DOHH2 (cell line): ENCODE measurements at regions not wholly inside any gene's neighbourhood (a gene's known extent, or its start where the extent isn't known, plus 50 kb on each side); places are given as distances from the start of the nearest gene placed in this dataset.
"Not testable (repeated sequence)": the region's sequence is repeated elsewhere in the genome, so short reads cannot be mapped to it uniquely, and the experiment has no call there.

Experiments
- H3F3A ChIP-seq: fragments of 200-600 bp; sonication (generic), shearing (Covaris generic); 2 replicates; pipeline ENCODE4 v1.6.0; 2016; ENCODE audit warnings: antibody characterized with exemption, mild to moderate bottlenecking; ENCODE audit not compliant: control insufficient read depth, insufficient read depth
- H3K27ac ChIP-seq: fragments of 200-600 bp; sonication (generic); 2 replicates; pipeline ENCODE4 v1.5.1; 2014; ENCODE audit warnings: low read depth, mild to moderate bottlenecking, low read length, moderate library complexity
- H3K27me3 ChIP-seq: fragments of 200-600 bp; sonication (generic); 2 replicates; pipeline ENCODE4 v1.6.1; 2014; ENCODE audit warnings: mild to moderate bottlenecking, low read length, mixed read lengths; ENCODE audit not compliant: control insufficient read depth
- H3K36me3 ChIP-seq: fragments of 200-600 bp; sonication (generic); 2 replicates; pipeline ENCODE4 v1.6.1; 2014; ENCODE audit warnings: mild to moderate bottlenecking, low read length, moderate library complexity, mixed read lengths; ENCODE audit not compliant: control insufficient read depth
- H3K4me1 ChIP-seq: fragments of 200-600 bp; sonication (generic); 2 replicates; pipeline ENCODE4 v1.6.1; 2014; ENCODE audit warnings: mild to moderate bottlenecking, low read length, mixed read lengths; ENCODE audit not compliant: control insufficient read depth
- H3K4me2 ChIP-seq: fragments of 200-600 bp; sonication (generic); 2 replicates; pipeline ENCODE4 v1.6.0; 2014; ENCODE audit warnings: mild to moderate bottlenecking, low read length, moderate library complexity
- H3K4me3 ChIP-seq: fragments of 200-600 bp; sonication (generic); 2 replicates; pipeline ENCODE4 v1.5.1; 2014; ENCODE audit warnings: mild to moderate bottlenecking, low read length, mixed read lengths
- H3K79me2 ChIP-seq: fragments of 200-600 bp; sonication (generic); 2 replicates; pipeline ENCODE4 v1.6.1; 2014; ENCODE audit warnings: mild to moderate bottlenecking, low read length, mixed read lengths; ENCODE audit not compliant: control insufficient read depth
- H3K9me2 ChIP-seq: fragments of 200-600 bp; sonication (generic); replicated peaks from 2 replicates; pipeline ENCODE4 v1.6.1; 2014; ENCODE audit warnings: mild to moderate bottlenecking, low read length, mixed read lengths; ENCODE audit not compliant: control insufficient read depth
- H3K9me3 ChIP-seq: fragments of 200-600 bp; sonication (generic); 2 replicates; pipeline ENCODE4 v1.6.1; 2014; ENCODE audit warnings: antibody characterized with exemption, low read length, mixed read lengths; ENCODE audit not compliant: control insufficient read depth, insufficient read depth
- H4K20me1 ChIP-seq: fragments of 200-600 bp; sonication (generic); 2 replicates; pipeline ENCODE4 v1.6.0; 2014; ENCODE audit warnings: low read depth, mild to moderate bottlenecking, antibody characterized with exemption, low read length, moderate library complexity; ENCODE audit not compliant: control insufficient read depth, insufficient read depth
- CTCF ChIP-seq: fragments of 200-600 bp; sonication (generic); IDR thresholded peaks from one replicate; pipeline ENCODE4 v1.5.1; 2014; ENCODE audit warnings: antibody characterized with exemption, mild to moderate bottlenecking, low read depth, low read length; ENCODE audit not compliant: poor library complexity, severe bottlenecking
- EZH2phosphoT487 ChIP-seq: fragments of 200-600 bp; sonication (generic); IDR thresholded peaks from 2 replicates; pipeline ENCODE4 v1.6.1; 2017; ENCODE audit warnings: borderline replicate concordance, mild to moderate bottlenecking, antibody characterized with exemption, low read length, moderate library complexity, mixed read lengths

DNA sequence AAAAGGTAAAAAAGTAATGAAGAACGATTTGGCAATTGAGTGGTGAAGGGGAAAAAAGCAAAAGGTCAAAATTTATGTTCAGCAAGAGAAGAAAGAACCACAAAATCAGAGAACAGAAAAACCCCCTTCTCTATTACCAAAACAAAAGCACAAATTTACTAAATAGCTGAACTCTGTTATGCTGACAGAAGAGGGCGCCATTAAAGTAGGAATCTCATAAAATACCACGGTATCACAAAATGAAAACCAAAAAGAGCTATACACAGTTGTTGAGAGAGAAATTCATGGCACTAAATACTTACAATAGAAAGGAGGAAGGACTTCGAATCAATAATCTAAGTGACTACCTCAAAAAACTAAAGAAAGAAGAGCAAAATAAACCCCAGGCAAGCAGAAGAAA is 69.6 kb upstream of the CXorf66 start:
- Histone ChIP-seq H3K79me2 (no peaks in the 10 kb centered on the region), H3K27ac (no peak overlapping the region), H3K9me3 (no peaks in the 10 kb centered on the region), H3K4me1 (no peaks in the 10 kb centered on the region), H3K36me3 (no peaks in the 10 kb centered on the region), H3F3A (no peaks in the 10 kb centered on the region), H3K4me3 (no peak overlapping the region), H4K20me1 (no peaks in the 10 kb centered on the region), H3K27me3 (no peaks in the 10 kb centered on the region), H3K4me2 (no peak overlapping the region), H3K9me2 (no peaks in the 10 kb centered on the region)
- TF ChIP-seq CTCF (peak; percentile 44), EZH2phosphoT487 (no peak)

- H3F3A ChIP-seq: no peaks in the 10 kb centered on the region
- no peak overlapping the region for H3K4me2 ChIP-seq
- no peaks in the 10 kb centered on the region for H4K20me1 ChIP-seq
- no peaks in the 10 kb centered on the region for H3K36me3 ChIP-seq
- no peak overlapping the region for H3K27ac ChIP-seq
- H3K79me2 ChIP-seq: no peaks in the 10 kb centered on the region
- H3K9me2 ChIP-seq: no peaks in the 10 kb centered on the region
- no peak overlapping the region for H3K4me3 ChIP-seq
- H3K9me3 ChIP-seq: no peaks in the 10 kb centered on the region
- H3K4me1 ChIP-seq: no peaks in the 10 kb centered on the region
- no peak for TF ChIP-seq EZH2phosphoT487
- no peak for TF ChIP-seq CTCF
- no peaks in the 10 kb centered on the region for H3K27me3 ChIP-seq
These were observed 57.2 kb upstream of the CXorf66 start for GRCh38 chrX:140022482-140022881.

DNA sequence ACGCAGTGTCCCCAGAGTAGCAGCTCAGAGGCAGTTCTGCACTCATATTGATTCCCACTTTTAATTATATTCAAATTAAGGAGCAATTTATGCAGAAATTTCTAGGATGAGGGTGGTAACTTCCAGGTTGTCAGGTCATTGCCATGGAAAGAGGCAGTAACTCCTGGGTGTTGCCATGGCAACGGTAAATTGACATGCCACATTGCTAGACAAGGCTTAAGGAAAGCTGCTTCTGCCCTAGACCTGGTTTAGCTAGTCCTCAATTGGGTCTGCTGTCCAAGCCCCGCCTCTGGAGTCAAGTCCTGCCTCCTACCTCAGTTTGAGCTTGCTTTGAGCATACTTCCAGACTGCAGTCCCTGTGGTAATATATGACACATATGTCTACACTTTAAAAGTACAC is 53.8 kb upstream of the CXorf66 start:
- not testable (repeated sequence) for H3K4me1 ChIP-seq, H3K27me3 ChIP-seq, H3K36me3 ChIP-seq, H3K9me3 ChIP-seq, H3K27ac ChIP-seq, H3K4me2 ChIP-seq, H3K4me3 ChIP-seq, H3K9me2 ChIP-seq, H4K20me1 ChIP-seq, H3F3A ChIP-seq, H3K79me2 ChIP-seq
